ENCODE measurements at regions not wholly inside any gene's neighbourhood (a gene's known extent, or its start where the extent isn't known, plus 50 kb on each side); places are given as distances from the start of the nearest gene placed in this dataset.

DNA sequence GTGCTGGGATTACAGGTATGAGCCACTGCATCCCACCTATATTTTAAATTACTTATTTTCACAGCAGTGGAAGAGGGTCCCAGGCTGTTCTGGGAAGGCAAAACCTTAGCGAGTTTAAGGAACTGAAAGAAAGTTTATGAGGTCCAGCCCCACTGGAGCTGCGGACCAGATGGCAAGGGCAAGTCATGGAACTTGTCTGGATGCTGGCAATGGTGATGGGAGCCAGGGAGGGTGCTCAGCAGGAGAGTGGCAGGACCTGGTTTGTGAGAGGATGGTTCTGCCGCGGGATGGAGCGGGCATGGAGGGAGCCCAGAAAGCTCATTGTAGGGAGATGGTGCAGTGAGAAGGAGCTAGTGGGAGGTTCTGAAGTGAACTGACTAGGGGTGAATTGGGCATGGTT lies 50.6 kb upstream of the SLC45A1 start:
- no peaks in the 10 kb centered on the region for H3K36me3 ChIP-seq
- intact Hi-C loops (cut with DNase I; ENCODE audit: low total_unique reads) = no loop called here
- no peak overlapping the region for H3K4me3 ChIP-seq
- no peak overlapping the region for H3K27ac ChIP-seq
- H3K4me1 ChIP-seq = peaks cover 0 to 11% (median 2%) of the 10 kb centered on the region in 4 donors
- no peaks in the 10 kb centered on the region for H3K27me3 ChIP-seq
- DNase-seq = no peak
- TF ChIP-seq, protein P1, sequence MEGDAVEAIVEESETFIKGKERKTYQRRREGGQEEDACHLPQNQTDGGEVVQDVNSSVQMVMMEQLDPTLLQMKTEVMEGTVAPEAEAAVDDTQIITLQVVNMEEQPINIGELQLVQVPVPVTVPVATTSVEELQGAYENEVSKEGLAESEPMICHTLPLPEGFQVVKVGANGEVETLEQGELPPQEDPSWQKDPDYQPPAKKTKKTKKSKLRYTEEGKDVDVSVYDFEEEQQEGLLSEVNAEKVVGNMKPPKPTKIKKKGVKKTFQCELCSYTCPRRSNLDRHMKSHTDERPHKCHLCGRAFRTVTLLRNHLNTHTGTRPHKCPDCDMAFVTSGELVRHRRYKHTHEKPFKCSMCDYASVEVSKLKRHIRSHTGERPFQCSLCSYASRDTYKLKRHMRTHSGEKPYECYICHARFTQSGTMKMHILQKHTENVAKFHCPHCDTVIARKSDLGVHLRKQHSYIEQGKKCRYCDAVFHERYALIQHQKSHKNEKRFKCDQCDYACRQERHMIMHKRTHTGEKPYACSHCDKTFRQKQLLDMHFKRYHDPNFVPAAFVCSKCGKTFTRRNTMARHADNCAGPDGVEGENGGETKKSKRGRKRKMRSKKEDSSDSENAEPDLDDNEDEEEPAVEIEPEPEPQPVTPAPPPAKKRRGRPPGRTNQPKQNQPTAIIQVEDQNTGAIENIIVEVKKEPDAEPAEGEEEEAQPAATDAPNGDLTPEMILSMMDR (IDR thresholded peaks at IDR 0.05) = no peak
- H3K9me3 ChIP-seq = no peaks in the 10 kb centered on the region

DNA sequence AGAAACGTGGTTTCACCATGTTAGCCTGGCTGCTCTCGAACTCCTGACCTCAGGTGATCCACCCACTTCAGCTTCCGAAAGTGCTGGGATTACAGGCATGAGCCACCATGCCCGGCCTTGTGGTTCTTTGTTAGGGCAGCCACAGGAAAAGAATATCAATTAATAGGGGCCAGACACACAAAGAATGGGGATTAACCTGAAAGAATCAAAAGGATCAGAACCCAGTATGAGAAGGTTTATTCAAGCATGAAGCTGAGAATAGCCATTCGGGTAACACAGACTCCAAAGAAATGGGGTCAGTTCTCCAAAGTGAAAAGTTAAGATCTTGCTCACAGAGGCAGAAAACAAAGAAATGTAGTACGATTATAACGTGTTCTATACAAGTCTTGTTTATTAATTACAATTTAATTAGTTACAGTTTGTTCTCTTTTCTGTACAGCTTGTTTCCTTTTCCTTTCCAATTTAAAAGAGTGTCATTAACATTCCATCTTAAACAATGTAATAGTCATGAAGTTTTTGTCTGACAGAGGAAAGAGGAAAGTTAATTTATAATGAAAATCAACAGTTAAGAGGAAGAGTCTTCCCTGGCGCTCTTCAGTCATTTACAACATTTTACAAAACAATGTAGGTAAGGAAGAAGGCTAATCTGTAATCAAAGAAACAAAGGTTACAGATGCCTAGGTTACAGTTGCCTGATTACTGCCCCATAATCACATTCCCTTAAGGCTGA lies 51.3 kb upstream of the SLC45A1 start:
- TF ChIP-seq, protein P1 (IDR thresholded peaks at IDR 0.05) = no peak
- intact Hi-C loops (cut with DNase I; ENCODE audit: low total_unique reads) = no loop called here
- H3K4me1 ChIP-seq = peaks cover 0 to 11% (median 2%) of the 10 kb centered on the region in 4 donors
- H3K27me3 ChIP-seq = no peaks in the 10 kb centered on the region
- no peak overlapping the region for H3K27ac ChIP-seq
- no peak overlapping the region for H3K4me3 ChIP-seq
- no peak for DNase-seq
- H3K9me3 ChIP-seq = no peaks in the 10 kb centered on the region
- H3K36me3 ChIP-seq = no peaks in the 10 kb centered on the region

DNA sequence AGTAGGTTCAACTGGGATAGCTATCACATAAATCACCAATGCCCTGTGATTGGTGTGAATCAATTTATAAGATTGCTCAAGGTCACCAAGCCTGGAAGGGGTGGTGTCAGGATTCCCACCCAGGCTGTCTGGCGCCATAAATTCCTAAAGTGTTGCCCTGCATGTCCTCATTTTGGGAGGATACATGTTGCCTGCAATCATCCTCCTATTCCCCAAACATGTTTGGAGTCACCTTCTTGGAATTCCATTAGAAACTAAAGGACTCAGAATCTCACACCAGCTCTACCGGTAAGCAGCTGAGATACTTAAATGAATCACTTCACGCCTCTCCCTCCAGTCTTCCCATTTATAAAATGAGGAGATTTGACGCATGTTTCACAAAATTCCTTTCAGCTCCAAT lies 54.1 kb upstream of the SLC45A1 start:
- H3K27ac ChIP-seq = no peak overlapping the region
- TF ChIP-seq, protein P1 (IDR thresholded peaks at IDR 0.05) = no peak
- peaks cover 0 to 14% (median 10%) of the 10 kb centered on the region in 4 donors for H3K4me1 ChIP-seq
- DNase-seq = no peak
- H3K36me3 ChIP-seq = no peaks in the 10 kb centered on the region
- H3K27me3 ChIP-seq = no peaks in the 10 kb centered on the region
- intact Hi-C loops (cut with DNase I; ENCODE audit: low total_unique reads) = no loop called here
- no peak overlapping the region for H3K4me3 ChIP-seq
- no peaks in the 10 kb centered on the region for H3K9me3 ChIP-seq

DNA sequence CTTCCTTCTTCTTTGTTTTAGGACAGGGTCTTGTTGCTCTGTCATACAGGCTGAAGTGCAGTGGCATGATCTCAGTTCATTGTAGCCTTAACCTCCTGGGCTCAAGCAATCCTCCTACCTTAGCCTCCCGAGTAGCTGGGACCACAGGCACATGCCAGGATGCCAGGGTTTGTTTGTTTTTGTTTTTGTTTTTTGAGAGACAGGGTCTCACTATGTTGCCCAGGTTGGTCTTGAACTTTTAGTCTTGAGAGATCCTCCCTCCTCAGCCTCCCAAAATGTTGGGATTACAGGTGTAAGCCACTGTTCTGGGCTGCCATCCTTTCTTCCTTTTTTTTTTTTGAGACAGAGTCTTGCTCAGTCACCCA lies 56.5 kb upstream of the SLC45A1 start:
- H3K27ac ChIP-seq = no peak overlapping the region
- H3K4me3 ChIP-seq = no peak overlapping the region
- TF ChIP-seq, protein P1 (IDR thresholded peaks at IDR 0.05) = no peak
- H3K9me3 ChIP-seq = no peaks in the 10 kb centered on the region
- no peaks in the 10 kb centered on the region for H3K36me3 ChIP-seq
- H3K27me3 ChIP-seq = no peaks in the 10 kb centered on the region
- no peak for DNase-seq
- intact Hi-C loops (cut with DNase I; ENCODE audit: low total_unique reads) = no loop called here
- peaks cover 0 to 28% (median 14%) of the 10 kb centered on the region in 4 donors for H3K4me1 ChIP-seq

DNA sequence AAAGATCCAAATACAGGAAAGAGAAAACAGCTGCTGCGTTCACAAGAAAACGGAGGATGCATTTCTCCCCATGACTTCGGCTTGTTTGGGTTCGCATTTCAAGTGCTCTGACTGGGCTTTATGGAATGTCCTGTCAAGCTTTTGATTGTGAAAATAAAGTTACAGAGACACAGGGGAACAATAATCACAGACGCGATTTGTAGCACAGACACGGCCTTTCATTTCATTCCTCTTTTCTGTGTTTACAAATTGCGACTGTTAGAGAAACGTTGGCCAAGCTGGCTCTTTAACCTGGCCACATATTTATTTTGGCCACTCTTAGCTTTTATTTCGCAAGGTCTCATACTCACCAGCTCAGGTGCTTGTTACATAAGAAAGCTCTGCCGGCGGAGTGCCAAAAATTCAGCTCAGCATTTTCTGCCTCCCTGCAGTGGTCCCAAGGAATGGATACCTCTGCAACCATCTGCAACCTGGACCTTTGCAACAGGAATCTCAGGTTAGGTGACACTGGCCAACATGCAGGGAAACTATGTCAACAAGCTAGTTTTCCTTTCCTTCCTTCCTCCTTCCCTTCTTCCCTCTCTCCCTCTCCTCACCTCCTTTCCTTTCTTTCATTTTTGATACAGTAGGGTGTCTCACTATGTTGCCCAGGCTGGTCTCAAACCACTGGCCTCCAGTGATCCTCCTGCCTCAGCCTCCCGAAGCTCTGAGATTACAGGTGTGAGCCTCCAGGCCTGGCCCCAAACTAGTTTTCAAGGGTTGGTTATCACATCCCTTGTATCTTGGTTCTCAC lies 58.2 kb upstream of the SLC45A1 start:
- Histone ChIP-seq H3K9me3 (no peaks in the 10 kb centered on the region), H3K4me3 (peak overlapping the region; percentile 9 to 14), H3K27me3 (no peaks in the 10 kb centered on the region), H3K27ac (peak overlapping the region; percentile 12 to 41), H3K4me1 (peaks cover 0 to 28% (median 14%) of the 10 kb centered on the region in 4 donors), H3K36me3 (no peaks in the 10 kb centered on the region)
- TF ChIP-seq, protein P1 (IDR thresholded peaks at IDR 0.05) = no peak
- intact Hi-C loops (cut with DNase I; ENCODE audit: low total_unique reads) = no loop called here
- peak; percentile 47 to 79 for DNase-seq
